M059J (cell line): ENCODE measurements at regions not wholly inside any gene's neighbourhood (a gene's known extent, or its start where the extent isn't known, plus 50 kb on each side); places are given as distances from the start of the nearest gene placed in this dataset.
"Not testable (repeated sequence)": the region's sequence is repeated elsewhere in the genome, so short reads cannot be mapped to it uniquely, and the experiment has no call there.

ENCODE experiments used
- DNase-seq: peaks from one replicate; pipeline ENCODE4 v3.0.0-alpha.2; 2012; ENCODE audit warnings: low read depth

DNA sequence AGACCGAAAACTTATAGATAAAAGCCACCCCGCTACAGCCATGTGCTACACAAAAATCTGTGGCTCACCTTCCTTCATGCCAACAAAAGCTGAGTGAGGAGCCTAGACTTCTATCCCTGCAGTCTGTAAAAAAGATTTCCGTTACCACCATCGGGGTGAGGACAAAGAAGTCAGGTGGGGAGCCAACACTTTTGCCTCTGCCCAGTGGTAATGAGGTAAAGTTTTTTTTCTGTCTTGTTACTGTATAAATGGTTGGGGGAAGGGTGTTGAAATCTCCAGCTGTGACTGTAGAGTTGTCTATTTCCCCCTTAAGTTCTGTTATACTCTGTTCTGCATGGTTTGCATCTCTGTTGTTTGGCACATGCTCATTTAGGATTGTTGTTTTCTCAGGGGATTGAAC lies 707.8 kb downstream of the FLRT2 start:
- no peak for DNase-seq

DNA sequence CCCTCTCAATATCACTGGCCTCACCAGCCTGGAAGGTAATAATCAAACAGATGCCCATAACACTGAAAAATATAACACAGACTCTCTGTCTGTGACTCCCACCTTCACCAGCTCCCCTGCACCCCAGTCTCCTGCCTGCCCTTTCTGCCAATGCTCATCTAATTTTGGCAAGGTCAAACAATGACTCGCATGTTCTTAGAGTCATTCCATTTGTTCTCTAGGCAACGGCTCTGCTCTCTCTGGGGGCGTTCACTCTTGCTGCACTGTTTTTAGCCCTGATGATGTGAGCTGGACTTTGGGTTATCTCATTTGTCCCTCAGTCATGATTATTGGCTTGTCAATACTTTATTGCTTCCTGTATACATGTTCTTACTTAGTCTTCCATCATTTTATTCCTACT lies 691.8 kb downstream of the FLRT2 start:
- DNase-seq, result no peak

DNA sequence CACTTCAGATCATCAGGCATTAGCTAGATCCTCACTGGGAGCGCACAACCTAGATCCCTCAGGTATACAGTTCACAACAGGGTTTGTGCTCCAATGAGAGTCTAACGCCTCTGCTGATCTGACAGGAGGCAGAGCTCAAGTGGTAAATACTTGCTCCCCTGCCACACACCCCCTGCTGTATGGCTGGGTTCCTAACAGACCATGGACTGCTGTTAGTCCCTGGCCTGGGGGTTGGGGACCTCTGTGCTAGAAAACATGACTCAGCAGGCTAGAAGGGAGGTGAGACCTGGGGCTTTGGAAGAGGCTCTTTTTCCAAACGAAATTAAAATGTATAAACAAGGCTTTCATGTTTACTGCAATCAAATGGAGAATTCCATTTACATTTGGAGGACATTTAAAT lies 691.1 kb downstream of the FLRT2 start:
- no peak for DNase-seq

DNA sequence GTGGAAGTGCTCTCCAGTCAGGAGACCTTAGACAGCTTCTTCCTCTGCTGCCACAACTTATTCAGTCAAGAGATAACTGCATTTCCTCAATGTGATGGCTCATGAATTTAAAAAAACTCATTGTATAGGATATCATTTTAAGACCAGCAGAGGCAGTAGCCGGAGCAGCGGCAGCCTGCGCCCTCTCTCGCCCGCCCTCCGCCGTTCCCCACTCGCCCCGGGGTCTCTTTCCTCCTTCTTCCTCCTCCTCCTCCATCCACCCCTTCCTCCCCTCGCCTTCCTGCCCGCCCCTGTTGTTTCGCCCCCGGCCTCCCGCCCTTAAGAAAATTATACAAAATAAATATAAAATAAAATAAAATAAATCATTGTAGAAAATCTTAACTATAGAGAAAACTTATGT lies 687.6 kb downstream of the FLRT2 start:
- DNase-seq, result no peak

DNA sequence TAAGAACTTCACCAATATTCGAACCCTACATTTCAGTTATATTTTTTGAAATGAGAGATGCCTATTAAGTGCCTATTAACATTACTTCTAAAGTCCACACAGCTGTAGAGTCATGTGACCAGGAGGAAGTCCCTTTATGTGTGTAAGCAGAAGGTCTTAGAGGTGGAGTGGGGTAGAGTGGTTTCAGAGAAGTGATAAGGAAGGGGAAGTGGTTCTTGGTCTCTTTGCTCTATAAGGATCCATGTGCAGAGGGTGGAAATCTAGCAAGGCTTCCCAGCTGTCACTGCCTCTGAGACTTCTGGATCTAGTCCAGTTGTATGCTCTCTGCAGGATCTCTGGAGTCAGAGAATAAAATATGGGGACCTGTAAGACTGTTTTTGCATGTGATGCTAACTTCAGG lies 673.9 kb downstream of the FLRT2 start:
- DNase-seq, result no peak

DNA sequence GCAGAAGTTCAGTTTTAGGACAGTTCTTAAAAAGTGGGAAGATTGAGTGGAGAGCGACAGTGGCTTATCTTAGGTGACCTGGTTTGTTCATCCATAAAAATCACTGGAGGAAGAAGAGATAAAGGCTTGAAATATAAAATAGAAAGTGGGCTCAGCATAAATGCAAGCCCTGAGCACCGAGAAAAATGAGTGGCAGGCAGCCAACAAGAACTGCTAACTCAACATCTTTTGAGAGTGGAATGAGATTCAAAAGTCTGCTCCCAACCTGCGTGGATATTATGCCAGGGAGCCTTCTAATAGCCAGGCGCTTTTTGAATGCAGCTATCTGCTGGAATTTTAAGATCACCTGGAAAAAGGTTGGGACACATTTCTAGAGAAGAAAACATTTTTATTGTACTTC lies 666.5 kb downstream of the FLRT2 start:
- DNase-seq, result no peak

DNA sequence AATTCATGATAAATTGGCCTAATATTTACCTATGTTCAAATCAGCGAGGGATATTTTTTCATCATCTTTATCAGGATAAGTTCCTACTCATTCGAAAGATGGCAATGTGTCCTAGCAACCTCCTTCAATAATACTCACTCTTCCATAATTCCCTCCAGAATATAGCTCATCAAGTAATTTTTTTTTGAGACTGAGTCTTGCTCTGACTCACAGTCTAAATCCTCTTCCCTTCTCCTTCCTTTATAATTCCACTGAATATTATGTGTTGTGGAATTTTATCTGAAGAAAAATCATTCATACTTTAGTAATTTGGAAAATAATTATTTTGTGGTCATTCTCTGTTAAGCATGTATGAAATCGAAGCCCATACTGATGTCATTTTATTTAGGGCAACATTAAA lies 663.8 kb downstream of the FLRT2 start:
- no peak for DNase-seq

DNA sequence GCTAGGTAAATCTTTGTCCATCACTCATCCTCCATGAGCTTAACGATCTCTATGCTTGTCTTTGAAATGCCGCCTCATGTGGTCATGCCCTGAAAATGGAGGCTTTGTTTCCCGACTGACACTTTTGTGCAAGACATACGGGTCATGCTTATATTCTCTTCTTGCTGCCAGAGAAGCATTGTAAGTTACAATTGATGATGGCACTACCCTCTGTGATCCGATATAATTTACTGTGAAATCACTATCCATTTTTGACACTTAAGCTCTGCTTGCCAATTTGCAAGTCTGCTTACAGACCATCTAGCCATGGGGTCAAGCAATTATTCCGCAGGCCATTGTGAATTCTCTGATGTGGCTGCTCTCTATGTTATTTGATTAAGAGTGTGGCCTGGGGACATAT lies 650.0 kb downstream of the FLRT2 start:
- no peak for DNase-seq

DNA sequence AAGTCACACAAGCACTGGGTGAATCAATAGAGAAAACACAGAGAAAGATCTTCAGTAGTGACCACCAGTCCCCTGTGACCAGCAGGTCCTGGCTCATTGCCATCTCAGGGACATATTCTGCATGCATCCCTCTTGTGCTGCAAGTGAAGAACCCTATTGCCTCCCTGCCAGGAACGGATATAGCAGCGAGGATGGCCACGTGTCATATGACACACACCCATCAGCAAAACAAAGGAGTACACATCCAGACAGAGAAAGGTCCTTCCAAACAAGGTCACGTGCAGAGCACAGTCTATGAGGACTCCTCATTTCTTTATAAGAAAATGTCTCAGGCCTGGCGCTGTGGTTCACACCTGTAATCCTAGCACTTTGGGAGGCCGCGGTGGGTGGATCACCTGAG lies 638.4 kb downstream of the FLRT2 start:
- DNase-seq, result no peak

DNA sequence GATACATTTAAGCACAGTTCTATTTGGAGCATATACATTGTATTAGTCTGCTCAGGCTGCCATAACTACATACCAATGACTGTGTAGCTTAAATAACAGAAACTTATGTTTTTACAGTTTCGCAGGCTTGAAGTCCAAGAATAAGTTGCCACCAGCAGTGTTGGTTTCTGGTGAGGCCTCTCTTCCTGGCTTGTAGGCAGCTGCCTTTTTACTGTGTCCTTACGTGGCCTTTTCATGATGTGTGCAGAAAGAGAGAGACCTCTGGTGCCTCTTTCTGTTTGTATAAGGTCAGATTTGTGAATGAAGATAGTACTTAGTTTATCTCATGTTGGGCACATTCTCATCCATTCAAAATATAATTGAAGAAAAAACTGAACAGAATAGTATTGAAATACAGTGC lies 636.6 kb downstream of the FLRT2 start:
- DNase-seq, result no peak

DNA sequence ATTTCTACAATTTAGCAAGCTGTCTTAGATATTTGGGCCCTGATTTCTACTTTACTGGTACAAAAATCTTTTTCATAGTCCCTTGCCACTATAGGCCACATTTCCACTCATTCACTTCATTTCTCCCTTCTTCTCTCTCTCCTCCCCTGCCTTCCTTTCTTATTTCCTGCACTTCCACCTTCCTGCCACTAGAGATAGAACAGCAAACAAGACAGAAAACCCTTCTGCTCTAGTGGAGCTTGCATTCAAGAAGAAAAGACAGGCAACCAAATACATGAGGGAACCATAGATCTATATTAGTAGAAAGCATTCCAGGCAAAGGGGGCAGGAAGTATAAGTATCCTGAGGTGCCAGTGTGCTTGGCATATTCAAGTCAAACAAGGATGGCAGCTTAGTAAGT lies 623.5 kb downstream of the FLRT2 start:
- DNase-seq, result no peak

DNA sequence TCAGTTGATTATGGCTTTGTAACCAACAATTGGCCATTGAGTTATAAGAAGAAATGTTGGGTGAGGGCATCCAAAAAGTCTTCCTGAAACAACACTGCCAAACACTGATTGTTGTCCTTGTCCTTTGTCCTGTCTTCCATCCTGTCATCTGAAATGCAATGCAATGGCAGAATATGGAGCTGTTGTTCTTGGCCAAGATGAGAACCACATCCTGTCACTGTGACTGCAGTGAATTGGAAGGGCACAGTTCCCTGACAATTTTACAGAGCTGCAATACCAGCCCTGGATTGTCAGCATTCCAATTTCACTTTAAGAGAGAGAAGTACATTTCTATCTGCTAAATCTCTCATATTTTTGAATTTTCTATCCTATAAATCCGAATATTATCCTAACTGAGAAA lies 613.3 kb downstream of the FLRT2 start:
- DNase-seq, result no peak

DNA sequence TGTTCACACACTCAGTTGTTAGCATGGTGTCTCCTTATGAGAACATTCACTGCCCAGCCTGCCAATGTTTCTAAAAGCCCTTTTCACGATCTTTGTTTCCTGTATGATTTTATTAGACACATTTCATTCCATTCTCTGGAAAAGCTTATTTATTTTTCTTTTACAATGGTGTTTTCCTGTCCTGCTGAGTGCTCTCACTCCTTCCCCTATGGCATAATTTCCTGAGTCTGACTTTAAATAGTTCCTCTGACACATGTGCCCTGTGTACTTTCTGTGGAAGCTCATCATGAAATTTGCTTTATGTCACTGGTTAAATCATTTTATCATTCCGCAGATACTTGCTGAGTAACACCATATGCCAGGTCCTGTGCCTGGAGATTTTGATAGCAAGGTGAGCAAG lies 612.0 kb downstream of the FLRT2 start:
- no peak for DNase-seq

DNA sequence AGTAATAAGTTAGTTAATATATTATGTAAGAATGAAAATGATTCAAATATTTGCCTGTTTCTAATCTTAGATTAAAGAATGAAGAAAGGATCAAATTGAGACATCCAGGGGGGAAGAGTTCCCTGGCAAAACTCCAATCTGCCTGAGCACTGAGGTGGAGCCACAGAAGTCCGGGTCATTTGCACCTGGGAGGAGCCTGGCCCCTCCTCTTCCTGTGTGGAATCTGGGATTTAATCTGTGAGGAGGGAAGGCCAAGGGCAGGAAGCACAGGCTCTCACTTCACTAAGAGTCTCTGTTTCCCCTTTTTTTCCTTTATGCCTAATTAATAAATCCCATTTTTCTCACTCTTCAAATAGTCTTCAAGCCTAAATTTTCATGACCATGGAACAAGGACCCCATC lies 599.5 kb downstream of the FLRT2 start:
- DNase-seq, result no peak

DNA sequence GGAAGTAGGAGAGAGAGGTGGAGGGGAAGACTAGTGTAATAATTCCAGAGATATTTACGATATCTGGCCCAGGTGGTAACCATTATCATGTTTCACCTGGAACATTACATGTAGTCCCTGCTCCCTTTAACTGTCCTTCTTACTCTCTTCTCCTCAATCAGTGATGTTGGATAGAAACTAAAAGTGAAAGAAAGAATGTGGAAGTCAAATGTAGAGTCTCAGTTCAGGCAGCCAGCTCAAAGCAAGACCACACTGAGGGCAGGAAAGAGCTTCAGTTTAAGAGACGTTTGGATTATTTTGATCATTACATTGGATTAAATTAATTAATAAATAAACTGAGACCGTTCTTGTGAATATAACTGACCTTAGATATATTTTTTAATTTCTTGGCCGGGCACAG lies 594.4 kb downstream of the FLRT2 start:
- no peak for DNase-seq

DNA sequence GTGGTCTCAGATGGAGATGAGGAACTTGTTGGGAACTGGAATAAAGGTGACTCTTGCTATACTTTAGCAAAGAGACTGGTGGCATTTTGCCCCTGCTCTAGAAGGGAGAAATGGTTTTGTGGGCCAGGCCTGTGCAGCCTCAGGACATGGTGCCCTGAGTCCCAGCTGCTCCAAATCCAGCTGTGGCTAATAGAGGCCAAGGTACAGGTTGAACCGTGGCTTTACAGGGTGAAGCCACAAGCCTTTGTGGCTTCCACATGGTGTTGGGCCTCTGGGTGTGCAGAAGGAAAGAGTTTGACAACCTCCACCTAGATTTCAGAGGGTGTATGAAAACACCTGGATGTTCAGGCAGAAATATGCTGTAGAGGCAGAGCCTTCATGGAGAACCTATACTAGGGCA lies 586.0 kb downstream of the FLRT2 start:
- no peak for DNase-seq

DNA sequence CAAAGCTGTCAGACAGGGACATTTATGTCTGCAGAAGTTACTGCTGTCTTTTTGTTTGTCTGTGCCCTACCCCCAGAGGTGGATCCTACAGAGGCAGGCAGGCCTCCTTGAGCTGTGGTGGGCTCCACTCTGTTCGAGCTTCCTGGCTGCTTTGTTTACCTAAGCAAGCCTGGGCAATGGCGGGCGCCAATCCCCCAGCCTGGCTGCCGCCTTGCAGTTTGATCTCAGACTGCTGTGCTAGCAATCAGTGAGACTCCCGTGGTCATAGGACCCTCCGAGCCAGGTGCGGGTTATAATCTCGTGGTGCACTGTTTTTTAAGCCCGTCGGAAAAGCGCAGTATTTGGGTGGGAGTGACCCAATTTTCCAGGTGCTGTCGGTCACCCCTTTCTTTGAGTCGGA lies 580.9 kb downstream of the FLRT2 start:
- not testable (repeated sequence) for DNase-seq

DNA sequence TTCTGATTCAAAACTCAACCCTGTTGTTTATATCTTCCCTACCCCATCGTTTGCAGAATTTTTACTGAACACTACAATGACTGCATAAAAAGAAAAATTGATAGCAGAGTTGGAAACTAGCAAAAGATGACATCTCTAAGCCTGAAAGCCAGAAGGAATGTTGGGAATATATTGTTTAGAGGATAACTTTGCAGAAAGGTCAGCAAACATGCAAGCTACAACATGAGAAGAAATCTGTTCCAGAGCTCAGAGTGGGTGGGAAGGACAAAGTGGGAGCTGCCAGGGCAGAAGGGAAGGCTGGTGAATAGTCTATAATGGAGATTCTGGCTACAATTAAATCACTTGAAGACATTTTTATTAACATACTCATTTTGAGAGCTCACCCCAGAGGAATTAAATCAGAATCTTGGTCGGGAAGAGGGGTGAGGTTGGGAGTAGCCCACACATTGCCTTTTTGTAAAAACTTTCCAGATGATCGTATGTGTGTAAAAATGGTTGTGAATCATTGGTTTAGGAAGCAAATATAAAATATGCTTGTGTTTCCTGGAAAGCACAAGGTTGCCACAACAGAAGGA lies 574.8 kb downstream of the FLRT2 start:
- DNase-seq, result no peak

DNA sequence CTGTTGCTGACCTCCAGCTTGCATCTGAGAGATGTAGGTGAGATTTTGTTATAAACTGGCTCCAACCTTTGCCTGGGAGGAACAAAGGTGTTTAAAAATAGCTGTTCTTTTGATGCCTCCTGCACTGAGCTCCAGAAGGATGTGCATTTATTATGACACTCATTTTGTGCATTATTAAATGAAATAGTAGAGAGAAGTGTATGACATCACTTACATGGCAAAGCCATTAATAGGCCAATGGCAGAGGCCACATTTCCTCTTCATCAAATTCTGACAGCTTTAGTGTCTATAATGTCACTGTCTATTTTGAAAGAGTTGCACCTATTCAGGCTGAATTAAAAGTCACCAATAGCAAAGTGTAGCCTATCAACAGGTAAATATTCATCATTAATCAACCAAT lies 564.6 kb downstream of the FLRT2 start:
- no peak for DNase-seq

DNA sequence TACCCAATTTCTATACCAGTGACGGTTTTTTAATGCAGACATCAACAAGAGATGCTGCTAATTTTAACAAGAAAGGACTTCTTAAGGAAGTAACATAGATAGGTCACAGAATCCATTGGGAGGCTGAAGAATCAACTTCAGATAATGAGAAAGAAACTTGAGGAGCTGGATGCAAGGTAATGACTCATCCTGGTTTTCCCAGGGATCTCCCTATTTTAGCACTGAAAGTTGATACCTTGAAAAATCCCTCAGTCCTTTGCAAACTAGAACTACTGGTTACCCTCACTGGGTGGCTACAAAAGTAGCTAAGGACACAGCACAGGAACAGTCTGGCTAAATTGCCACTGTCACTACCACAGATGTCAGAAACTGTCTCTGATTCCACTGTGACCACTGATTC lies 561.9 kb downstream of the FLRT2 start:
- DNase-seq, result no peak

DNA sequence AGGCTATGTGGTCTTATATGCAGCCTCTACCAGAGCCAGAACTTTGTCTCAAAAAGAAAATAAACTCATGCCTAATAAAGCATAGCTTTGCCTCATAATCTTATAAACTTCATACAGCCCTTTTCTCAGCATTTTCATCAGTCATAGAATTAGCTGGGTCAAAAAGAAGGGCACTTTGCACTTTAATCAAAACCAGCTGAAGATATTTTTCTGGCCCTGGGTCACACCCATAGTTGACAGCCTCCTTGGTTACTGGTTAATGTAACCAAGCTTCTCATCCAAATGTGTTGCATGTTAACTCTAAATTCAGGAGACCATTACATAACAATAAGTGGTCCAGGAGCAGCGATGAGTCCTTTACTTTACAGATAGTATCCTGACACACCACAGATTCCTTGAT lies 558.2 kb downstream of the FLRT2 start:
- DNase-seq, result no peak

DNA sequence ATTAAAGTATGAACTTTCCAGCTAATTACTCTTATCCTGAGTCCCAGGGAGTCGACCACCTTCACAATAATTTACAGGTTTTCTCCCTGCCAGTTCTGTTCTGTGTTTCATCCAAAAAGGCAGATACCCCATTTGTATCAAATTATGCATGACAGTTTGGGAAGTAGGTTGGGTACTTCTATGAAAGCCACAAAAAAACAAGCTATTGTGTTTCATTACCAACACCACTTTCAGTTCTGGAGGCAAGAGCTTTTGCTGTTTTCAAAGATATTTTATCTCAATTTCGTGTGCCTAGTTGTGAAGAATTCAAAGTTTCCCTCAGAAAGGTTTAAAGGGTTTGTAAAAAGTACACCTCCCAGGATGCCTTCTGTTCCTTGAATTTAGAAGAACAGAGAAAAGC lies 557.4 kb downstream of the FLRT2 start:
- no peak for DNase-seq

DNA sequence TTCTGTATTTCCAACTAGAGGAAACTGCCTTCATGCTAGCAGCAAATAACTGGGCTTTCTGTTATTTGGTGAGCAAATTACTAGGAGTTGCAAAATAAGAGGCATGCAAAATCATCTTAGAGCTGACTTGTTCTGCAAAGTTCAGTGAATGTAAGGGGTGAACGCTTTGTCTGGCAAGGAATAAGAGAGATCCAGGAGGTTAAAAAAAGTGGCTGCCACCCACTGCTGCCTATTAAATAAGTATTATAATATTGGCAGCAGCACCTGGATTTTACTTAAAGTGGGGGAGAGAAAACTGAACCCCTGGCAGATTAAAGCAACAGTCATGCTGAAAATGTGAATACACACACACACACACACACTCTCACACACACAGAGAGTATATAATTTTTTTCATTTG lies 557.0 kb downstream of the FLRT2 start:
- no peak for DNase-seq

DNA sequence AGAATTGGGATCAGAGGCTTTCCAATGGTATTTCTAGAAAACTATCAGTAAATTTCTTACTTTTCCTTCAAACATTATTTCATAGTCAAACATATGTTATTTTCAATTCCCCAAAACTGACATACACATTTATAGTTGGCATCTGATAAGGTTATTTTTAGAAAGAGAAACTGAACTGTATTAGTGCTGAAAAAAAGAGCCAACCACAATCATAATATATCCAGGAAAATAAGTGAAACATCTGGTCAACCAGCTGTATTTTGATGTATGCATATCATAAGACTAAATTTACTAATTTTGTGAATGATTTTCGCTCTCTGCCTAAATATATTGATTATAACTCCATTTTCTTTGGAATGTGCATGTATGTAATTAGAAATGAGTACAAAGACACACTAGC lies 554.2 kb downstream of the FLRT2 start:
- DNase-seq, result no peak

DNA sequence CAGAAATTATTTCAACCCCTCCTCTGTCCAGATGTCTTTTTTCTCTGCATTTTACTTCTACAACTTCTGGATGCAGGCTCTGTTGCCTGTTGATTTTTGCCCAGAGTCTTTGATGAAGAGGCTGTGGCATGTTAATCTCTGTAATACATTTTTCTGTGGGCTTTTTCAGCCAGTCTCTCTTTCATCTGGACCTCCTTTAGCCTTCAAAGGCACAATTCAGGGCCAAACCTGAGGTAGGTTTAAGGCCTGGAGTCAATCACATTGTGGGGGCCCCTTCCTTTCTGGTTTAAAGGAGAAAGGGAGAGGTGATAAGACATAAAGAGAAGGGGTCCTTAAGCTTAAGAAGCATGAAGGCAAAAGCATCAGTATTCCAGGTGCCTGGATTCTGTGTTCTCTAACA lies 553.7 kb downstream of the FLRT2 start:
- no peak for DNase-seq
